HepG2 (cell line): ENCODE measurements at regions not wholly inside any gene's neighbourhood (a gene's known extent, or its start where the extent isn't known, plus 50 kb on each side); places are given as distances from the start of the nearest gene placed in this dataset.

Experiments
- ATAC-seq: fragments of 200-7000 bp; cut with Tn5 transposase; 3 replicates; pipeline ENCODE4 v1.9.1; 2020; ENCODE audit warnings: mild to moderate bottlenecking, moderate library complexity
- BruUV-seq: library from RNA; stranded (reverse); fragments of 400-500 nt; replicated peaks from 2 replicates; lab custom pipeline; 2021; lab: Mats Ljungman, UMichigan
- CTCF ChIA-PET: fragments of 300-600 bp; formaldehyde crosslinking; extraction: SDS; loops from one replicate; lab custom pipeline; 2021; ENCODE audit warnings: low total read pairs, inconsistent platforms, low intra/inter-chr PET ratio; lab: Yijun Ruan, JAX
- POLR2A ChIA-PET: fragments of 350-600 bp; sonication (Branson Sonifier 250); formaldehyde crosslinking; loops from one replicate; lab custom pipeline; 2020; ENCODE audit warnings: antibody characterized with exemption, inconsistent platforms; lab: Yijun Ruan, JAX
- DNase-seq: peaks from one replicate; pipeline ENCODE4 v3.0.0-alpha.2; 2015; ENCODE audit warnings: low spot score
- FAIRE-seq: peaks from 3 replicates; lab custom pipeline; 2011; peaks lifted over from hg19 to GRCh38; lab: Jason Lieb, UNC
- H2AFZ ChIP-seq: one replicate; pipeline ENCODE4 v1.6.1; 2011; ENCODE audit warnings: low read length, inconsistent platforms
- H3K27ac ChIP-seq: fragments of 300-600 bp; 3 replicates; pipeline ENCODE4 v1.8.0; 2011; ENCODE audit warnings: mixed run types, mild to moderate bottlenecking, mixed read lengths, low read length, inconsistent platforms; ENCODE audit not compliant: insufficient read depth; ENCODE audit errors: extremely low read length
- H3K27me3 ChIP-seq, 2 experiments: fragments of 200-600 bp in 1 of 2; 2 replicates in 1 of 2; 3 replicates in 1 of 2; pipeline versions ENCODE4 v1.6.0 to v1.8.0; 2011; ENCODE audit warnings: low read length in 2 of 2, mild to moderate bottlenecking in 2 of 2, moderate library complexity in 2 of 2, inconsistent platforms in 1 of 2; ENCODE audit not compliant: insufficient read depth in 2 of 2, control insufficient read depth in 1 of 2
- H3K36me3 ChIP-seq, 2 experiments: fragments of 200-600 bp in 1 of 2; replicated peaks in 1 of 2; 2 replicates in 1 of 2; 3 replicates in 1 of 2; pipeline versions ENCODE4 v1.5.1 to v1.8.0; 2011; ENCODE audit warnings: low read length in 2 of 2, inconsistent platforms in 1 of 2; ENCODE audit not compliant: insufficient read depth in 2 of 2, control insufficient read depth in 1 of 2
- H3K4me1 ChIP-seq: 2 replicates; pipeline ENCODE4 v1.5.1; 2012; ENCODE audit warnings: low read length, inconsistent platforms; ENCODE audit not compliant: insufficient read depth
- H3K4me2 ChIP-seq: 2 replicates; pipeline ENCODE4 v1.6.0; 2011; ENCODE audit warnings: low read depth, low read length, inconsistent platforms
- H3K4me3 ChIP-seq, 3 experiments: fragments of 200-600 bp in 1 of 3; sonication (generic), shearing (Covaris generic) in 1 of 3; replicated peaks in 1 of 3; 2 replicates each; pipeline ENCODE4 v1.5.1; 2011 to 2016; ENCODE audit warnings: low read length in 3 of 3, inconsistent platforms in 2 of 3, low read depth in 2 of 3, mild to moderate bottlenecking in 2 of 3, control low read depth in 1 of 3, mixed read lengths in 1 of 3; ENCODE audit not compliant: insufficient read depth in 1 of 3
- H3K79me2 ChIP-seq: one replicate; pipeline ENCODE4 v1.6.1; 2011; ENCODE audit warnings: low read length, inconsistent platforms; ENCODE audit not compliant: insufficient read depth
- H3K9ac ChIP-seq: 2 replicates; pipeline ENCODE4 v1.6.0; 2011; ENCODE audit warnings: mild to moderate bottlenecking, low read depth, low read length, inconsistent platforms; ENCODE audit not compliant: insufficient read depth
- H3K9me3 ChIP-seq: 2 replicates; pipeline ENCODE4 v1.5.1; 2012; ENCODE audit warnings: mild to moderate bottlenecking, low read length
- H4K20me1 ChIP-seq: 2 replicates; pipeline ENCODE4 v1.6.0; 2011; ENCODE audit warnings: inconsistent platforms, mild to moderate bottlenecking, low read length, moderate library complexity; ENCODE audit not compliant: insufficient read depth
- CEBPB ChIP-seq: IDR thresholded peaks from 2 replicates; pipeline ENCODE4 v1.6.1; 2011; ENCODE audit warnings: low read depth, low read length, improper control_type of control experiment, borderline replicate concordance
- GABPA ChIP-seq, 2 experiments: IDR thresholded peaks; 2 replicates each; pipeline ENCODE4 v1.6.1; 2011 to 2016; ENCODE audit warnings: low read depth in 2 of 2, low read length in 1 of 2, missing biosample characterization in 1 of 2, missing genetic modification characterization in 1 of 2
- GATAD2A ChIP-seq: IDR thresholded peaks from 2 replicates; pipeline ENCODE4 v1.6.1; 2016
- JDP2 ChIP-seq: sonication (generic); formaldehyde crosslinking; IDR thresholded peaks from 2 replicates; pipeline ENCODE4 v1.8.1; 2022; ENCODE audit warnings: missing genetic modification reagents, borderline replicate concordance
- RFX5 ChIP-seq: IDR thresholded peaks from 2 replicates; pipeline ENCODE4 v1.6.1; 2011; ENCODE audit warnings: low read depth, low read length, improper control_type of control experiment
- TARDBP ChIP-seq: sonication (generic); formaldehyde crosslinking; IDR thresholded peaks from 2 replicates; pipeline ENCODE4 v1.8.0; 2022; ENCODE audit warnings: mild to moderate bottlenecking, missing genetic modification reagents
- ZNF350 ChIP-seq: sonication (generic); formaldehyde crosslinking; IDR thresholded peaks from 2 replicates; pipeline ENCODE4 v1.4.0; 2020; ENCODE audit warnings: mild to moderate bottlenecking, low read depth, missing genetic modification reagents, borderline replicate concordance
- ZNF460 ChIP-seq: sonication (generic); formaldehyde crosslinking; IDR thresholded peaks from 2 replicates; pipeline ENCODE4 v1.5.1; 2020; ENCODE audit warnings: missing genetic modification reagents, mild to moderate bottlenecking, borderline replicate concordance
- ZNF660 ChIP-seq: sonication (generic); formaldehyde crosslinking; IDR thresholded peaks from 2 replicates; pipeline ENCODE4 v1.5.1; 2020; ENCODE audit warnings: mild to moderate bottlenecking, low read depth, missing genetic modification reagents, borderline replicate concordance
- ZNF775 ChIP-seq: sonication (generic); formaldehyde crosslinking; IDR thresholded peaks from 2 replicates; pipeline ENCODE4 v1.4.0; 2020; ENCODE audit warnings: missing genetic modification reagents, mild to moderate bottlenecking, moderate library complexity, borderline replicate concordance
- WGBS: methylation state at CpG from one replicate; pipeline ENCODE4 v1.1.6; 2017; ENCODE audit warnings: low lambda C conversion rate; 5-methylcytosine and 5-hydroxymethylcytosine counted together
- in situ Hi-C: cut with HindIII; loops from 2 replicates; pipeline ENCODE4 v1.10.0; 2017; ENCODE audit warnings: low pct_unique_long_range_greater_than_20kb; ENCODE audit not compliant: extremely low pct_ligation_motif_present
- intact Hi-C: fragments of 100-400 bp; cut with micrococcal nuclease; formaldehyde crosslinking; loops from one replicate; pipeline ENCODE4 v1.10.0; 2022; ENCODE audit not compliant: unreplicated experiment
- TF ChIP-seq, protein P1 (sequence below): sonication (generic); formaldehyde crosslinking; IDR thresholded peaks from 2 replicates; pipeline ENCODE4 v1.4.0; 2020; ENCODE audit warnings: mild to moderate bottlenecking, missing genetic modification reagents

DNA sequence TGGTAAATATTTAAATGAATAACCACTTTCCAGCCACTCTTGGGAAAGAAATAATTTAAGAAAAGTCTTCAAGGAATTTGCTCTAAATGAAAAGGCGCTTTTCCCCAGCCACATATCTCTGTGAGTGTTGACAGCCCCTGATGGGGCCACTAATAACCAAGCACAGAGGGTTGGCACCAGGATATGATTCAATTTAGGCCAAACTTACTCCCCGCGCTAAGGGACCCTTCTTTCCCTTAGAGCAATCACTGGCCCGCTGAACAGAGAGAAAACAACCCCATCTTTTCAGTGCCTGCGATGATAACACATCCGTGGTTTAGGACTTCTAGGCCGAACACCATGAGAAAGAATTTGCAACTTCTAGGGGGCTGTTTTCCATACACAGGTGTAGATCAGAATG lies 310.8 kb downstream of the EIPR1 start:
- no peak overlapping the region for H3K9ac ChIP-seq
- no peak overlapping the region for H2AFZ ChIP-seq
- no peaks in the 10 kb centered on the region for H4K20me1 ChIP-seq
- no peaks in the 10 kb centered on the region for H3K4me1 ChIP-seq
- peaks cover 0 to 55% of the 10 kb centered on the region in 2 experiments; a peak in 2 of 5 replicates for H3K27me3 ChIP-seq
- no peaks in the 10 kb centered on the region for H3K36me3 ChIP-seq
- intact Hi-C loops (no loop called here), in situ Hi-C loops (no loop called here)
- ChIA-PET POLR2A (no interaction called here), CTCF (no interaction called here)
- no peak for DNase-seq
- FAIRE-seq: no peak
- TF ChIP-seq ZNF775 (CRISPR knock-in tag) (no peak), RFX5 (no peak), GABPA (IDR thresholded peaks at IDR 0.05; ENCODE audit: low read depth, low read length) (no peak), GABPA (CRISPR knock-in tag; IDR thresholded peaks at IDR 0.05; ENCODE audit: low read depth) (no peak), CEBPB (no peak), ZNF660 (no peak), ZNF350 (no peak), TARDBP (CRISPR knock-in tag) (no peak), JDP2 (no peak), GATAD2A (CRISPR knock-in tag) (no peak), ZNF460 (CRISPR knock-in tag) (no peak)
- TF ChIP-seq, protein P1, sequence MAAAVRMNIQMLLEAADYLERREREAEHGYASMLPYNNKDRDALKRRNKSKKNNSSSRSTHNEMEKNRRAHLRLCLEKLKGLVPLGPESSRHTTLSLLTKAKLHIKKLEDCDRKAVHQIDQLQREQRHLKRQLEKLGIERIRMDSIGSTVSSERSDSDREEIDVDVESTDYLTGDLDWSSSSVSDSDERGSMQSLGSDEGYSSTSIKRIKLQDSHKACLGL (CRISPR knock-in tag): no peak
- H3K4me3 ChIP-seq: no peak overlapping the region
- H3K4me2 ChIP-seq: no peak overlapping the region
- H3K27ac ChIP-seq: no peak overlapping the region
- WGBS: 34% methylated on average over 7 of the region's 7 CpGs
- H3K79me2 ChIP-seq: no peaks in the 10 kb centered on the region
- no peak for ATAC-seq
- BruUV-seq: no TSS peak
- H3K9me3 ChIP-seq: no peaks in the 10 kb centered on the region
